HG02852 (cell line): ENCODE measurements at regions not wholly inside any gene's neighbourhood (a gene's known extent, or its start where the extent isn't known, plus 50 kb on each side); places are given as distances from the start of the nearest gene placed in this dataset.

Source experiments
- ATAC-seq: cut with Tn5 transposase; IDR thresholded peaks from one replicate; pipeline ENCODE4 v1.9.1; 2021; ENCODE audit warnings: mild to moderate bottlenecking, moderate library complexity; ENCODE audit not compliant: unreplicated experiment

DNA sequence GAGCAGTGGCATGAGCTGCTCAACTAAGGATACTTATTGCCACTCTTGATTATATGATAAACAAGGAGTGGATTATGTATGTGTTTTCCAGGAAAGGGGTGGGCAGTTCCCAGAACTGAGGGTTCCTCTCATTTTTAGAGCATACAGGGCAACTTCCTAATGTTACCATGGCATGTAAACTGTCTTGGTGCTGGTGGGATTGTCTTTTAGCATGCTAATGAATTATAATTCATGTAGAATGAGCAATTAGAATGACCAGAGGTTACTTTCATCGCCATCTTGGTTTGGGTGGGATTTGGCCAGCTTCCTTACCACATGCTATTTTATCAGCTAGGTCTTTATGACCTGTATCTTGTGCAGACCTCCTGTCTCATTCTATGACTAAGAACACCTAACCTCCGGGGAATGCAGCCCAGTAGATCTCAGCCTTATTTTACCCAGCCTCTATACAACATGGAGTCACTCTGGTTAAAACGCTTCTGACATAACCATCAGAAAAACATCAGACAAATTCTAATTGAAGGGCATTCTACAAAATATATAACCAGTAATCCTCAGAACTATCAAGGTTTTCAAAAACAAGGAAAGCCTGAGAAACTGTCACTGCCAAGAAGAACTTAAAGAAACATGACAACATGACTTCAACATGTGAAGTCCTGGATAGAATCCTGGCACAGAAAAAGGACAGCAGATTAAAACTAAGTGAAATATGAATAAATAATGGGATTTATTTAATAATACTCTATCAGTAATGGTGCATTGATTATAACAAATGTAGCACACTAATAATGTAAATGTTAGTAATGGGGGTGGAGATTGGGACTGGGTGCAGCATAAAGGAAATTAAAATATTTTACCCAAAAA lies 365.0 kb downstream of the SEMA3D start:
- no peak for ATAC-seq

DNA sequence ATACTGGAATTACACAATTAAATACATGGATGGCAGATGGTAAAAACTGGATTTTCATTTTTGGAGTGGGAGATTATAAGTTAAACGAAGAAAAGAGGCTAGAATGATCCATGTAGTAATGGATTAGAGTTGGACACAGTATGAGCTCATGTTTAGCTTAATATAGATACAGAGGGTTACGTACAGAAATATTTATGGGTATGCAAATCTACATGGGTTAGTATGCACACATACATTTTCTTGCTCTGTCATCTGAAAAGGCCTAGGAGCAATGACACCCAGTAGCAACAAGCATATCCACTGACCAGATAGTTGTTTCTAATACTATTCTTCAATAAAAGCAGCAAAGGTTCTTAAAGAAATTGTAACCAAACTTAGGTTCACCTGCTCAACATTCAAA lies 366.4 kb downstream of the SEMA3D start:
- no peak for ATAC-seq

DNA sequence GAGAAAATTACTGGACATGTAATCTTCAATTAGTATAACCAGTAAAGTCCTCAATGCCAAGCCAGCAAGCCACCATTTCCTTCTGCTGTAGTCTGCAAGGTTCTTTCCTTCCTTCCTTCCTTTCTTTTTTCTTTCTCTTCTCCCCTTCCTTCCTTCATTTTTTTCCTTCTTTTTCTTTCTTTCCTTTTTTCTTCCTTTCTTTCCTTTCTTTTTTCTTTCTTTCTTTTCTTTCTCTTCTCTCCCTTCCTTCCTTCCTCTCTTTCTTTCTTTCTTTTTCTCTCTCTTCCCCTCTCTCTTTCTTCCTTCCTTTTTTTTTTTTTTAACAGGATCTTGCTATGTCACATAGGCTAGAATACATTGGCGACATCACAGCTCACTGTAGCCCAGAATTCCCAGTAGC lies 369.8 kb downstream of the SEMA3D start:
- no peak for ATAC-seq

DNA sequence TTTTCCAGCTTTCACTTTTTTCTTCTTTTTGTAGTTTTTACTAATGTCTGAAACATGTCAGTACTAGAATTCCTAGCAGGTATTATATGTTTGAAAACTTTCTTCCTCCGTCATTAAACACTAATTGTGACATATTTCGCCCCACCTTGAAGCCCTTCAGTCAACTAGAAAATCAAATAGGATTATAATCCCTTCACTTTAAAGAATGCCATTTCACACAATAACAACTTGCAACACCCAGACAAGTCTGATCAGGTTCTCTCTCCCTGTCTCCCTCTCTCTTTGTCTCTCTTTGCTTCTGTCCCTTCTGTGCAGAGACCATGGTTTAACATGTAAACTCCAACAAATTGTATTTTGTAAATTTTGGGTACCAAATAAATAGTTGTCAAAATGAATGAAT lies 373.5 kb downstream of the SEMA3D start:
- no peak for ATAC-seq

DNA sequence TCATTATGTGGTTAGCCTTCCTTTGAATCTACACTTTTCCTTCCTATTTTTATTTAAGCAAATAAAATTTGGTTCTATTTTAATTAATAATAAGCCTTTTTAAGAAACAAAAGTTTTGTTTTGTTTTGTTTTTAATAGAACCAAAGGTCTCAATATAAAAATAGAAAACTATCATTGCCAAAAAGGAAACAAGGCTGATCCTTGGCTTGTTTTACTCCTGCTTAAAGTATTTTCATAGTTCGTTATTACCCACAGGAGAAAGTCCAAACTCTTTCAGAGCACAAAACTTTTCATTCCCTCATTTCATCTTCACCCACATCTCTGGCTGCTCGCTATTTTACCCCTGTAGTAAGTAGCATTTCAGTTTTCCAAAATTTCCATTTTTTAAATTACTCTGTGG lies 374.8 kb downstream of the SEMA3D start:
- ATAC-seq, result no peak

DNA sequence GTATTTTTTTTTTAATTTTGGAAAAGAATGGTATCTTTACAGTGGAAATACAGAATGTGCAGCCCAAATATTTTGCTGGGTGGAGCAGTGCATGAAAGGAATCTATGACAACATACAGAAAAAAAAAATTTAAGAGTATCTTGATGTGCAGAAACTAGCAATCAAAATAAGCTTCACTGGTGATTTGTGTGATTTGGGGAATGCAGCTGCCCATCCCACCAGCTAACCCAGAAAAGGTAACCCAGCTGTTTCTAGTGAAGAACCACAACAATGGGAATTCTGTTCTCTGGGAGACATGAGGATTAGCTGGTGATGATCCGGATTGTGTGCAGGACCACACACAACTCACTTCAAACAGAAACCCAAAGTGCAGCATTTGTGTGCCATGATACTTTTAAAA lies 375.5 kb downstream of the SEMA3D start:
- no peak for ATAC-seq

DNA sequence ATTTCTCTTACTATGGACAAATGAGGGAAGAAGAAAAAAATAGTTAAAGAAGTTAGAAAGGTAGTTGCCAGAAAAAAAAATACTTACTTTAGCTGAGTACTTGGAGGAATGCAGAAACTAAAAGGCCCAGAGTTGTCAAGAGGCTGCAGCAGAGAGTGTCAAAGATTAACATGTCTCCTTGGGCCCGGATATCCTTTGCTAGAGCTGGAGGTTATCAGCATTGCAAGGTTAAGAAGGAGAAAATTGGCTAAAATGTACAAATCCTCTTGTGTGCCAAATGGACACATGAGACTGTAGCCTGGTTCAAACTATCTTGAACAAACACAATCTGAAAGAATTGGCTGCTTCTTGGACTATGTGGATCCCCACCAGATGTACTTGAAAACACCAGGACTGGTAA lies 377.0 kb downstream of the SEMA3D start:
- ATAC-seq, result no peak

DNA sequence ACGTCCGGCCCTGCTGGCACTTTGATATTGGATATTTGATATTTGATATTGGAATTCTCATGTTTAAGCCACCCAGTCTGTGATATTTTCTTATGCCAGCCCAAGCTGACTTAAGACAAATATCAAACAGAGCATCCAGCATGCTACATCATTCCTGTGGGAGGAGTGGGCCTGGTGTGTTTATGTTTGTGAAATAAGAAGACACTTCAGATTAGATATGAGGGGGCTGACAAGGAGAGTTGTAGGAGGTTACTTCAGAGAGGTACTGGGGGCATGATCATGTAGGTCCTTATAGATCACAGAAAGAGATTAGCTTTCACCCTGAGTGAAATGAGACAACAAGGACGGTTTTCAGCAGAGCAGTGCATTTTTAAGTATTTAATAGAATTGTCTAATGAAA lies 382.9 kb downstream of the SEMA3D start:
- no peak for ATAC-seq

DNA sequence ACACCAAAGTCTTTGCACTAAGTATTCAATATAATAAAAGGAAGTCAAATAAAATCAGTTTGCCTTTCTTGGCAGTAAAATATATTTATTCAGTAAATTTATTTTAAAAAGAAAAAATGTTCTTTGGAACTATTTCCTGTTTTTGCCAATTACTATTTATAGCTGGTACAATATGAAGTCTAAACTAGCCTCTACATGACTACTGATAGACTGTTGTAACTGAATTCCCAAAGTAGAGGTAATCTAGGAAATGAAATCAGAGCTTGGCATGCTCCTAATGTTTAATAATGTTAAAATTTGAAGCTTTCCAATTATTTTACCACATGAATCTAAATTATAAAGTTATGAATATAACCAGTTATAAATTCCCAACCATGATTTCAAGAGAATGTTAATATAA lies 385.5 kb downstream of the SEMA3D start:
- ATAC-seq, result no peak

DNA sequence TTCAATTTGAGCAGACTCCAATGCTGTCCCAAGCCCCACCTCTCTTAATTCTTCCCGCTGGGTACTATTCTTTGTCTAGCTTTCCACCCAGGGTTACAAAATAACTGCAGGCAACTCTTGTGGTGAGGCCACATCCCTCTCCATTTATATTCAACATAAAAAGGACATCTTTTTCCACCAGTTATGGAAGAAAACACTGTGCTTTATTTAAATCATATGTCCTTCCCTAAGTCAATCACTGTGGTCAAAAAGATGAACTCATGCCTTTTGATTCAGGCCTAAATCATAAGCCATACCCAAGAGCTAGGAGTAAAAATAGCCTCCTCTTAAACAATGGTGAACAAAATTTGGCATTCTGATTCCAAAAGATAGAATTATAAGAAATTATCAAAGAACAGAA lies 386.0 kb downstream of the SEMA3D start:
- ATAC-seq, result no peak

DNA sequence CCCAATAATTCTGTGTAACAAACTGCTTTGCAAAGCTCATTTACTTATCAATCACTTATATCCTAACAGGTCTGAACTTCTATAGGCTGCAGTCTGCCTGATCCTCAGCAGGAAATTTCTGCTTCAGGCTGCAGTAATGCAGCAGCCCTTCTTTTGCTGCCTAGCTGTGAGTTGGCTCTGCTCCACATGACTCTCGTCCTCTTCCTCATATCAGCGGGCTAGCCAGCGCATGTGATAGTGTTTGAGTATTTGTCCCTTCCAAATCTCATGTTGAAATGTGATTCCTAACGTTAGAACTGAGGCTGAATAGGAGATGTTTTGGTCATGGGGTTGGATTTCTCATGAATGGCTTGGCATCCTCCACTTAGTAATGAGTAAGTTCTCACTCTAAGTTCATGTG lies 387.8 kb downstream of the SEMA3D start:
- ATAC-seq, result no peak

DNA sequence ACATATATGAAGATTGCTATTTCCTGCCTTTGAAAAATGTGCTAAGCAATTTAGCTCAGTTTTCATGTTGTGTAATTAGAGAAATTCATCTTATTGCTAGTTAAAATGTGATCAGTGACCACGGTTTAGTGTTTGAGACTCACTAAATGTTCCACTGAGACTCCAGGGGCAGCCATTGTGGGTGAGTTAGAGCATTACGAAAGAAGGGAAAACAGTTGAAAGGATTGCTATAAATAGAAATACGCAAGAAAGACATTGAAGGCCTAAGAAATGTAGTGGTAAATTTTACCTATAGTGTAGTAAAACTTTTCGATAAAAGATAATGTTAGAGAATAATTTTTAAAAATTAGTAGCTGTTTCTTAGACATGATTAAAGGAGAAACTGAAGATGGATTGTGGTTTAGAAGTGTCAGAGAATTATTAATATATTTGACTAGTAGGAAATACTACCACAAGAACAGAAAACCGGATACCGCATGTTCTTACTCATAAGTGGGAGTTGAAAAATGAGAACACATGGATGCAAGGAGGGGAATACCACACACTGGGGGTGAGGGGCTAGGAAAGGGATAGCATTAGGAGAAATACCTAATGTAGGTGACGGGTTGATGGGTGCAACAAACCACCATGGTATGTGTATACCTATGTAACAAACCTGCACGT lies 394.5 kb downstream of the SEMA3D start:
- ATAC-seq, result no peak

DNA sequence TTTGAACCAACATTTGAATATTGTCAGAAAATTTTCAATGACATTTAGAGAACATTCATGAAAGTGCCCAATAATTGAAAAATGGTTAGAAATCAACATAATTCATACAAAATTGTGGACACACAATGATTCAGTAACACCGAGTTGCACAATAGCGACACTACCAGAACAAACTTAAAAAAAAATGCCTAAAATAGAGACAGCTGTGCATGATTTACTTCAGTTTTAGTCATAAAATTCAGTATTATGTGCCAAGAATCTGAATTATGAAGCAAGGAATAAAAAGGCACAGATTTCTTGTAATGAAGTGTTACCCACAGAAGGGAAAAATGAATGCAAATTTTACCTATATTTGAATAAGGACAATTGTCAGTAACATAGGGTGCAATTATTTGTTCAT lies 396.0 kb downstream of the SEMA3D start:
- no peak for ATAC-seq

DNA sequence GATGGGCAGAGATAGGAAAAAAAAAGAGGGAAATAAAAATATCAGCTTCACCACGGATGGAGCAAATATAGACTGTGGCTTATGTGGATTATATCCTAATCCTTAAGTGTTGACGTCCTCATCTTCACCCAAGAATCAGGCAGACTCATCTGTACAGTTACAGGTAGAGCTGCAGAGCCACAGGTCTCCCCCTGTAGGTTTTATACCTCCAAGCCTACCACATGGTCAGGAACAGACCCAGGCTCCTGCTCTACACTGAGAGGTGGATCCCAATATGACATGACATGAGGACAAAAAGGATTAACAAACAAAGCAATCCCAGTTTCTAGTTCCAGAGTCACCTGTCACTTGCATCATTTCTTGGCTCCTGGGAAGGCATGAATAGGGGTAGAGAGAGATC lies 400.8 kb downstream of the SEMA3D start:
- no peak for ATAC-seq

DNA sequence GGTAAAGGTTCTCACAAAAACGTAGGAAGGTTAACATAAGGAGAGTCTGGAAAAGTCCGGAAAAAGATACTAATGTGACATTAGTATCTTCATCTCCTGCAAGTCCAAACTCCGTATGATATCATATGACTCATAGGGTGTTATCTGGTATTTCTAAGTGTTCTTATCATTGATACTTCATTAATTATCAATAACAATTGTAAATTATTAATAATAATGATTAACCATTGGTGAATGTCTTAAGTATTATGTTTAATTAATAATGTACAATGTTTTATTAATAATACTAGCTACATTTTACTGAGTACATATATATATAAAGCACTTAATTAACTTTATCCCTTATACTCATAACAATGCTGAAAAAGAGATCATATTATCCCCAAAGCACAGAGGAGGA lies 402.4 kb downstream of the SEMA3D start:
- no peak for ATAC-seq

DNA sequence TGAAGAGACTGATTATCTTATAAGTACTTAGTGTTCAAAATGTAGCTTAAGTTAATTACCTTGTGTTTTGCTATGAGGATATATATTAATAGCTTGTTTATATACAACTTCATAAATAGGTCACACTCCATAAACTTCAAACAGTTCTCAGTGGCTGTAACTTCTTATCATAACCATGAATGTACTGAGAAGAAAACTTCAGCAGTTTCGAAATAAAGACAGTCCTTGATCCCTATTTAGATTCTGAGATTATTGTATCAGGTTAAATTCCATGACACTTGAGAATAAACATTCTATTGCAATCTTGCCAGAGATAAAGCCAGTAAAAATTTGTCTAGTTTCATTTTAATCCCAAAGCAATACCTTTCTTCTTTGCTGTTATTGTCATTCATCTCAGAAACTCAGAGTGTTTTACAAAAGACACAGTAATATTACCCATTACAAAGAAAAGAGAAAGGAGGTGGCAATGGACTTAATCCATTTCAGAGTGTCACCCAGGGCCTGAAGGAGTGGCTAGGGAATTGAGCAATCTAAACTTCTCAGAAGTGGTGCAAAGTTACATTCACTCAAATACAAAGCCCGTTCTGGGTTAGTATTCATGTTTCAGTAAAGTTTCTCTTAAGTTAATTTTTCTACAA lies 403.6 kb downstream of the SEMA3D start:
- ATAC-seq, result no peak

DNA sequence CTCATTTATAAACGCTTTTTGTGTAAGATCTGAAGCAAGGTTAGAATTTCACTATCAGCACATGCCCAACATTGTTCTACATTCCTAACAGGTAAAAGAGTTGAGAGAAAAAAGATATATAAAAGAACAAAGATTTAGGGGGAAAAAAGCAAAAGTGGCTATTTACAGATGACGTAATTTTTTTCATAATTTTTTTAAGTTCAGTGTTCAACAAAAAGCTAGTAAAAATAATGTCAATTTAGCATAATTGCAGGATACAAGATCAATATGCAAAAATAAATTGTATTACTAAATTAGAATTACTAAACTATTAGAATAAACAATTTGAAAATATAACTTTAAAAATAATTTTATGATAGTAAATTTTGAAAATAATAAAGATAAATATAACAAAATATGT lies 405.0 kb downstream of the SEMA3D start:
- no peak for ATAC-seq

DNA sequence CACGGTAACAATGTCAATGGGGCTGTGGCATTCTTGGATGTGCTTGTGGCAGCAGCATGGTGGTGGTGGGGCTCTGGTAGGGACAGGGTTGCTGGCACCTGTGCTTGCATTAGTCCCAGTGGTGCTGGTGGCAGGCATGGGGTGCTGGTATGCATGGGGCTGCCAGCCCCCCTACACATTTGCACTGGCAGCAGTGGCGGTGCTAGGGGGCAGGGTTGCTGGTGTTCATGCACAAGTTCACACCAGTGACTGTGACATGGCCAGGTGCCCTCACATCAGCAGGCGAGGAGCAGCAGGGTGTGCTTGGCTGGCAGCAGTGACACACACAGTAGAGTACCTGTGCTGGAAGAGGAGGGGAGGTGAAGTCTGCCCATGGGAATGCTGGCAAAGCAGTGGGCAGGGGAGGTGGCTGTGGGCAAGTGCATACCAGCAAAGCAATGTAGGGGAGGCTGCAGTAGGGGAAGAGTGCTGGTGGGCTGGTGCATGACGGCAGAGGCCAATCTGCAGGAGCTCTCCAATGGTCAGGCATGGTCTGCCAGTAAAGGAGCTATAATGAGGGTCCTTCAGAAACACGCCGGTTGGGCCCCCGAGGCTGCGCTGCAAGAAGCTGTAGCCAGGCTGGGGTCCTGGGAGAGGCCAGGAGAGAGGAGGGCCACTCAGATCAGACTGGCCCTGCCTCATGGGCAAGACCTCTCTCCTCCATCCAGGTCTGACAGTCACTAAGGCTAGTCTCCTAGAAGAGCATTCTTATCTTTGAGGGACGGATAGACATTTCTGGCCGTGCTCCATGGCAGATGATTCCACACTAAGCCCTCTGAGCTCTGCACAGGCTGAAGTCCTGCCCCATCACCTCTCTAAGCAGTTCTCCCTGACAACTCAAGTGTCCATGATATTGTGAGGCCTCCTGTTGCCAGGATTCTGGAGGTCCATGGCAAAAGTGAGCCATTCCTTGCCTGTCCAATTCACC lies 406.4 kb downstream of the SEMA3D start:
- no peak for ATAC-seq

DNA sequence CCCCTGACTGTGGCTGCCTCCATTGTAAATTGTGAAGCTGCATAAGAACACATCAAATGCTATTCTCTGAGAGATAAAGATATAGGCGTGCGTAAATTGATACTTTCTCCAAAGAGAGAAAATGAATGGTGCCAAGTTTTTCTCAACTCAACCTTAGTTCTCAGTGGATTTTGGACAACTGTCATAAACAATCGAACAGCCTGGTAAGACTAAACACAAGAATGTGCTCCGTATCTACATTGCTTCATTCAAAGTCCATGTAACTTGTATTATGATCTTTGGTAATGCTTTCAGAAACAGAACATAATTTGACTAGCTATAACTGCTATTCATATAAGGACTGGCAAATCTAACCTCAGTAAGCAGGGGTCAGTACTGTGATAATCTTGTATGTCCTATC lies 429.1 kb downstream of the SEMA3D start:
- ATAC-seq, result no peak

DNA sequence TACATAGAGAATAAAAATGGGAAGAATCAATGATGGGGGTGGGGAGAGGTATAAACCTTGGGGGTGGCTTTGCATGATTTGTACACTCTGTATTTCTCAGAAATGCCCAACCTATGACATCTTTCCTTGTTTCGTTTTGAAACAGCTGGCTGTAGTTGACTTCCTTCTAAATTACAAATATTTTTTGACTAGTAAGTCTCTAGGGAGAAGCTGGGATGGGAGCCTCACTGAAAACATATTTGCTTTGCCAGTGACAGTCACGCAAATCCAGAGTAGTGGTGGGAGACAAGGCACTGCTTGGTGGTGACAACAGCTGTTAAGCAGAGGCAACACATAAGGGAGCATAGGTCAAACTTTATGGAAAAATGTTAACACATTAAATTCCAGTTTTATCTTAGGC lies 440.5 kb downstream of the SEMA3D start:
- ATAC-seq, result no peak

DNA sequence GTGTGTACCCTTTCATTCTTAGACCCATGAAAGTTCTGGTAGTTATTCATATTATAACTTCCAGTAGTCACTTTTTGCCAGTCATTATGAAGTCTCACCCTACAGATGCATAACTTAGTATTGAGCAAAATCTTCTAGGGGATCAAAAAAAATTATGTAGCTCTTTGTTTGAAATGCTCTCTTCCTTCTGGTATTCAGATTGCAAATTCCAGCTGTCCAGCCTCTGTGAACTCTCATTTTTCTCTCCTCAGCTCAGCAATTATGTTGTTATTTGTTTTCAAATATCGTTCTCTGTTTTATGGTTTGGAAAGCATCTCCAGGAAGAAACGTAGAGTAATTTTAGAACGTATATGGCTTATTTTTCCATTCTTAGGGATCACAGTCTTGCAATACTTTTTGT lies 442.5 kb downstream of the SEMA3D start:
- no peak for ATAC-seq
